GM12878 (cell line): ENCODE measurements at regions not wholly inside any gene's neighbourhood (a gene's known extent, or its start where the extent isn't known, plus 50 kb on each side); places are given as distances from the start of the nearest gene placed in this dataset.

Source experiments
- ATAC-seq: fragments of 200-7000 bp; cut with Tn5 transposase; 3 replicates; pipeline ENCODE4 v1.9.1; 2020; ENCODE audit warnings: mild to moderate bottlenecking, moderate library complexity
- BruUV-seq: library from RNA; stranded (reverse); fragments of 400-500 nt; replicated peaks from 2 replicates; lab custom pipeline; 2021; lab: Mats Ljungman, UMichigan
- CTCF ChIA-PET: fragments of 300-600 bp; sonication (Branson Sonifier 250); formaldehyde crosslinking; extraction: SDS; loops from one replicate; lab custom pipeline; 2021; ENCODE audit warnings: inconsistent platforms; lab: Yijun Ruan, JAX
- POLR2A ChIA-PET: fragments of 350-600 bp; formaldehyde crosslinking; extraction: SDS; loops from one replicate; lab custom pipeline; 2021; ENCODE audit warnings: inconsistent platforms; lab: Charles Lee
- RAD21 ChIA-PET: fragments of 300-600 bp; sonication (Branson Sonifier 250); formaldehyde crosslinking; loops from one replicate; lab custom pipeline; 2023; ENCODE audit warnings: antibody characterized with exemption; ENCODE audit not compliant: unreplicated experiment; lab: Charles Lee
- SMC1A ChIA-PET: fragments of 300-600 bp; sonication (Branson Sonifier 250); formaldehyde crosslinking; loops from one replicate; lab custom pipeline; 2023; ENCODE audit not compliant: unreplicated experiment, uncharacterized antibody; lab: Charles Lee
- DNase-seq: peaks from one replicate; pipeline ENCODE4 v3.0.0-alpha.2; 2011; ENCODE audit warnings: low read depth, low spot score
- FAIRE-seq: peaks from 3 replicates; lab custom pipeline; 2011; peaks lifted over from hg19 to GRCh38; lab: Jason Lieb, UNC
- H2AFZ ChIP-seq: 2 replicates; pipeline ENCODE4 v1.6.0; 2011; ENCODE audit warnings: low read depth, low read length, control low read depth; ENCODE audit not compliant: control insufficient read depth
- H3K27ac ChIP-seq: 2 replicates; pipeline ENCODE4 v1.5.1; 2011; ENCODE audit warnings: control low read depth; ENCODE audit not compliant: control insufficient read depth, insufficient read depth
- H3K27me3 ChIP-seq, 2 experiments: replicated peaks in 1 of 2; 2 replicates each; pipeline versions ENCODE4 v1.6.0 to v1.6.1; 2011; ENCODE audit warnings: low read length in 1 of 2; ENCODE audit not compliant: control insufficient read depth in 2 of 2, insufficient read depth in 2 of 2
- H3K36me3 ChIP-seq, 2 experiments: 2 replicates each; pipeline ENCODE4 v1.5.1; 2011; ENCODE audit warnings: low read length in 1 of 2; ENCODE audit not compliant: control insufficient read depth in 2 of 2, insufficient read depth in 2 of 2
- H3K4me1 ChIP-seq: 2 replicates; pipeline ENCODE4 v1.6.1; 2011; ENCODE audit warnings: mild to moderate bottlenecking, low read length, moderate library complexity, mixed read lengths; ENCODE audit not compliant: control insufficient read depth, insufficient read depth
- H3K4me2 ChIP-seq: 2 replicates; pipeline ENCODE4 v1.6.0; 2011; ENCODE audit warnings: control low read depth; ENCODE audit not compliant: control insufficient read depth, insufficient read depth
- H3K4me3 ChIP-seq: fragments of 200-600 bp; sonication (generic); 2 replicates; pipeline ENCODE4 v1.5.1; 2016
- H3K79me2 ChIP-seq: 2 replicates; pipeline ENCODE4 v1.6.0; 2011; ENCODE audit warnings: low read length; ENCODE audit not compliant: control insufficient read depth, insufficient read depth
- H3K9ac ChIP-seq: 2 replicates; pipeline ENCODE4 v1.8.0; 2011; ENCODE audit warnings: low read length, control low read depth, mixed read lengths; ENCODE audit not compliant: control insufficient read depth, insufficient read depth
- H3K9me3 ChIP-seq: replicated peaks from 3 replicates; pipeline ENCODE4 v1.5.1; 2011; ENCODE audit warnings: mild to moderate bottlenecking, low read length; ENCODE audit not compliant: control insufficient read depth, insufficient read depth
- H4K20me1 ChIP-seq: 2 replicates; pipeline ENCODE4 v1.6.0; 2011; ENCODE audit not compliant: control insufficient read depth, insufficient read depth
- BHLHE40 ChIP-seq, 2 experiments: fragments of 450-650 bp in 1 of 2; IDR thresholded peaks; 2 replicates each; pipeline ENCODE4 v1.6.1; 2011 to 2017; ENCODE audit warnings: low read depth in 2 of 2, borderline replicate concordance in 1 of 2, improper control_type of control experiment in 1 of 2, low read length in 1 of 2, mild to moderate bottlenecking in 1 of 2
- BRCA1 ChIP-seq: IDR thresholded peaks from 2 replicates; pipeline ENCODE4 v1.6.1; 2011; ENCODE audit warnings: low read depth, low read length, improper control_type of control experiment
- EP300 ChIP-seq, 2 experiments: fragments of 150-350 bp in 1 of 2; IDR thresholded peaks; 2 replicates each; pipeline ENCODE4 v1.6.1; 2011 to 2012; ENCODE audit warnings: low read depth in 2 of 2, low read length in 2 of 2, borderline replicate concordance in 1 of 2, improper control_type of control experiment in 1 of 2, inconsistent platforms in 1 of 2; ENCODE audit not compliant: control insufficient read depth in 1 of 2
- ESRRA ChIP-seq: IDR thresholded peaks from 2 replicates; pipeline ENCODE4 v1.6.1; 2012; ENCODE audit warnings: mild to moderate bottlenecking, low read length, improper control_type of control experiment
- FOXK2 ChIP-seq: fragments of 450-650 bp; IDR thresholded peaks from 2 replicates; pipeline ENCODE4 v1.6.1; 2017; ENCODE audit warnings: mild to moderate bottlenecking, moderate library complexity
- HDAC6 ChIP-seq: fragments of 200-600 bp; sonication (generic); IDR thresholded peaks from one replicate; pipeline ENCODE4 v1.8.0; 2017; ENCODE audit warnings: antibody characterized with exemption; ENCODE audit not compliant: unreplicated experiment
- MEF2B ChIP-seq: fragments of 450-650 bp; IDR thresholded peaks from 2 replicates; pipeline ENCODE4 v1.6.1; 2018; ENCODE audit warnings: mild to moderate bottlenecking, moderate library complexity; ENCODE audit not compliant: partially characterized antibody, poor library complexity, severe bottlenecking
- NFIC ChIP-seq: IDR thresholded peaks from 2 replicates; pipeline ENCODE4 v1.6.1; 2012; ENCODE audit warnings: low read depth, mild to moderate bottlenecking, inconsistent platforms, low read length, moderate library complexity
- RELB ChIP-seq: fragments of 450-650 bp; IDR thresholded peaks from 2 replicates; pipeline ENCODE4 v1.6.1; 2017; ENCODE audit warnings: low read depth, mild to moderate bottlenecking, moderate library complexity
- SIN3A ChIP-seq: IDR thresholded peaks from 2 replicates; pipeline ENCODE4 v1.6.1; 2012; ENCODE audit warnings: low read depth, low read length, improper control_type of control experiment
- SMAD5 ChIP-seq: IDR thresholded peaks from 2 replicates; pipeline ENCODE4 v1.6.1; 2016; ENCODE audit warnings: antibody characterized with exemption, low read depth
- ZNF274 ChIP-seq: IDR thresholded peaks from one replicate; pipeline ENCODE4 v1.8.0; 2011; ENCODE audit not compliant: insufficient read length, insufficient read depth
- WGBS: methylation state at CpG from one replicate; pipeline ENCODE4 v1.1.6; 2016; ENCODE audit warnings: low lambda C conversion rate; ENCODE audit not compliant: insufficient replicate concordance, insufficient coverage; ENCODE audit errors: missing lambda C conversion rate; 5-methylcytosine and 5-hydroxymethylcytosine counted together
- in situ Hi-C: fragments of 300-500 bp; cut with MboI; formaldehyde crosslinking; loops from 9 replicates; pipeline ENCODE4 v1.14.3; 2018; ENCODE audit warnings: mixed read lengths
- intact Hi-C: fragments of 100-400 bp; cut with micrococcal nuclease; formaldehyde crosslinking; loops from one replicate; pipeline ENCODE4 v1.14.2; 2022; ENCODE audit not compliant: unreplicated experiment
- TF ChIP-seq, protein P1 (sequence below): fragments of 450-650 bp; formaldehyde crosslinking; IDR thresholded peaks from 2 replicates; pipeline ENCODE4 v1.4.0; 2020; ENCODE audit warnings: mild to moderate bottlenecking, moderate library complexity
- TF ChIP-seq, protein P2 (sequence below): IDR thresholded peaks from 2 replicates; pipeline ENCODE4 v1.6.1; 2011; ENCODE audit warnings: mild to moderate bottlenecking, low read depth, low read length, moderate library complexity; ENCODE audit not compliant: insufficient replicate concordance
- TF ChIP-seq, protein P3 (sequence below): fragments of 450-650 bp; IDR thresholded peaks from 2 replicates; pipeline ENCODE4 v1.6.1; 2018; ENCODE audit warnings: borderline replicate concordance, mild to moderate bottlenecking; ENCODE audit not compliant: partially characterized antibody

DNA sequence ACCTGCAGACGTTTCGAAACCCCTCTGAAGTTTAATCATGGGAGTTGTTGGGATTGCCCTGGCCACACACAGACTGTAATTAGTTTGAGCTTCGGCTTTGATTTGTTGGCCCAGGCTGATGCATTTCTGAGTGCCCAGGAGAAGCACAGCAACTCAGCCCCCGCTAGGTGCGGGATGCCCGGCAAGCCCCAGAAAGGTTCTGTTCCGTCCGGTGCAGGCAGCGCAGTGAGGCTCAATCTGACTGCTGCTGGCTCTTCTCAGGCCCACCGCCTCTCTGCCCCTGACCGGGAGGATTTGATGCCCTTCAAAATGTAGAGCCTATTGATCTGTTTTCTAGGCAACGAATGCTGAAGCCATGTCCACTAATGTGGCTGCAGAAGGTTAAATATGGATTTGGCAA lies 73.4 kb upstream of the TAF11L2 start:
- intact Hi-C loops = loop anchor here (5.0 kb wide), 1 partner anchor 207 kb away; the partner anchor contains the start of gene BASP1
- DNase-seq (no peak), ATAC-seq (no peak), FAIRE-seq (no peak)
- Histone ChIP-seq H3K4me1 (peaks cover 14% of the 10 kb centered on the region), H3K79me2 (no peaks in the 10 kb centered on the region), H3K27ac (no peak overlapping the region), H3K4me2 (no peak overlapping the region), H3K9me3 (no peaks in the 10 kb centered on the region), H3K9ac (no peak overlapping the region), H3K27me3 (no peaks in the 10 kb centered on the region), H3K36me3 (no peaks in the 10 kb centered on the region), H2AFZ (no peak overlapping the region), H3K4me3 (no peak overlapping the region), H4K20me1 (no peaks in the 10 kb centered on the region)
- RAD21 ChIA-PET = interaction anchor here (1.2 to 1.7 kb wide), 2 partner anchors 11 to 208 kb away, joined by 3 to 4 read pairs; partner anchors contain the start of gene BASP1
- no TSS peak for BruUV-seq
- SMC1A ChIA-PET = interaction anchor here (1.3 to 1.4 kb wide), 2 partner anchors 13 to 16 kb away, joined by 3 to 5 read pairs; no protein-coding TSS in a partner anchor
- in situ Hi-C loops = no loop called here
- POLR2A ChIA-PET = no interaction called here
- 85% methylated on average over 12 of the region's 12 CpGs for WGBS
- CTCF ChIA-PET = no interaction called here
- no peak for TF ChIP-seq FOXK2
- no peak for TF ChIP-seq ESRRA
- TF ChIP-seq BRCA1 = no peak
- TF ChIP-seq RELB = no peak
- no peak for TF ChIP-seq HDAC6
- TF ChIP-seq, protein P1, sequence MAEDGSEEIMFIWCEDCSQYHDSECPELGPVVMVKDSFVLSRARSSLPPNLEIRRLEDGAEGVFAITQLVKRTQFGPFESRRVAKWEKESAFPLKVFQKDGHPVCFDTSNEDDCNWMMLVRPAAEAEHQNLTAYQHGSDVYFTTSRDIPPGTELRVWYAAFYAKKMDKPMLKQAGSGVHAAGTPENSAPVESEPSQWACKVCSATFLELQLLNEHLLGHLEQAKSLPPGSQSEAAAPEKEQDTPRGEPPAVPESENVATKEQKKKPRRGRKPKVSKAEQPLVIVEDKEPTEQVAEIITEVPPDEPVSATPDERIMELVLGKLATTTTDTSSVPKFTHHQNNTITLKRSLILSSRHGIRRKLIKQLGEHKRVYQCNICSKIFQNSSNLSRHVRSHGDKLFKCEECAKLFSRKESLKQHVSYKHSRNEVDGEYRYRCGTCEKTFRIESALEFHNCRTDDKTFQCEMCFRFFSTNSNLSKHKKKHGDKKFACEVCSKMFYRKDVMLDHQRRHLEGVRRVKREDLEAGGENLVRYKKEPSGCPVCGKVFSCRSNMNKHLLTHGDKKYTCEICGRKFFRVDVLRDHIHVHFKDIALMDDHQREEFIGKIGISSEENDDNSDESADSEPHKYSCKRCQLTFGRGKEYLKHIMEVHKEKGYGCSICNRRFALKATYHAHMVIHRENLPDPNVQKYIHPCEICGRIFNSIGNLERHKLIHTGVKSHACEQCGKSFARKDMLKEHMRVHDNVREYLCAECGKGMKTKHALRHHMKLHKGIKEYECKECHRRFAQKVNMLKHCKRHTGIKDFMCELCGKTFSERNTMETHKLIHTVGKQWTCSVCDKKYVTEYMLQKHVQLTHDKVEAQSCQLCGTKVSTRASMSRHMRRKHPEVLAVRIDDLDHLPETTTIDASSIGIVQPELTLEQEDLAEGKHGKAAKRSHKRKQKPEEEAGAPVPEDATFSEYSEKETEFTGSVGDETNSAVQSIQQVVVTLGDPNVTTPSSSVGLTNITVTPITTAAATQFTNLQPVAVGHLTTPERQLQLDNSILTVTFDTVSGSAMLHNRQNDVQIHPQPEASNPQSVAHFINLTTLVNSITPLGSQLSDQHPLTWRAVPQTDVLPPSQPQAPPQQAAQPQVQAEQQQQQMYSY (CRISPR knock-in tag) = no peak
- TF ChIP-seq, protein P2, sequence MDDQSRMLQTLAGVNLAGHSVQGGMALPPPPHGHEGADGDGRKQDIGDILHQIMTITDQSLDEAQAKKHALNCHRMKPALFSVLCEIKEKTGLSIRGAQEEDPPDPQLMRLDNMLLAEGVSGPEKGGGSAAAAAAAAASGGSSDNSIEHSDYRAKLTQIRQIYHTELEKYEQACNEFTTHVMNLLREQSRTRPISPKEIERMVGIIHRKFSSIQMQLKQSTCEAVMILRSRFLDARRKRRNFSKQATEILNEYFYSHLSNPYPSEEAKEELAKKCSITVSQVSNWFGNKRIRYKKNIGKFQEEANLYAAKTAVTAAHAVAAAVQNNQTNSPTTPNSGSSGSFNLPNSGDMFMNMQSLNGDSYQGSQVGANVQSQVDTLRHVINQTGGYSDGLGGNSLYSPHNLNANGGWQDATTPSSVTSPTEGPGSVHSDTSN = no peak
- no peak for TF ChIP-seq NFIC
- TF ChIP-seq, protein P3, sequence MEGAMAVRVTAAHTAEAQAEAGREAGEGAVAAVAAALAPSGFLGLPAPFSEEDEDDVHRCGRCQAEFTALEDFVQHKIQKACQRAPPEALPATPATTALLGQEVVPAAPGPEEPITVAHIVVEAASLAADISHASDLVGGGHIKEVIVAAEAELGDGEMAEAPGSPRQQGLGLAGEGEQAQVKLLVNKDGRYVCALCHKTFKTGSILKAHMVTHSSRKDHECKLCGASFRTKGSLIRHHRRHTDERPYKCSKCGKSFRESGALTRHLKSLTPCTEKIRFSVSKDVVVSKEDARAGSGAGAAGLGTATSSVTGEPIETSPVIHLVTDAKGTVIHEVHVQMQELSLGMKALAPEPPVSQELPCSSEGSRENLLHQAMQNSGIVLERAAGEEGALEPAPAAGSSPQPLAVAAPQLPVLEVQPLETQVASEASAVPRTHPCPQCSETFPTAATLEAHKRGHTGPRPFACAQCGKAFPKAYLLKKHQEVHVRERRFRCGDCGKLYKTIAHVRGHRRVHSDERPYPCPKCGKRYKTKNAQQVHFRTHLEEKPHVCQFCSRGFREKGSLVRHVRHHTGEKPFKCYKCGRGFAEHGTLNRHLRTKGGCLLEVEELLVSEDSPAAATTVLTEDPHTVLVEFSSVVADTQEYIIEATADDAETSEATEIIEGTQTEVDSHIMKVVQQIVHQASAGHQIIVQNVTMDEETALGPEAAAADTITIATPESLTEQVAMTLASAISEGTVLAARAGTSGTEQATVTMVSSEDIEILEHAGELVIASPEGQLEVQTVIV = no peak
- TF ChIP-seq EP300 (IDR thresholded peaks at IDR 0.05; ENCODE audit: borderline replicate concordance in 1 of 2, control insufficient read depth in 1 of 2, low read depth in 2 of 2, low read length in 2 of 2) = no peak
- no peak for TF ChIP-seq SIN3A
- no peak for TF ChIP-seq BHLHE40 (IDR thresholded peaks at IDR 0.05; ENCODE audit: borderline replicate concordance in 1 of 2, low read depth in 2 of 2, low read length in 1 of 2)
- no peak for TF ChIP-seq SMAD5
- TF ChIP-seq MEF2B = no peak
- TF ChIP-seq ZNF274 = no peak
